T47D (cell line): ENCODE measurements at regions not wholly inside any gene's neighbourhood (a gene's known extent, or its start where the extent isn't known, plus 50 kb on each side); places are given as distances from the start of the nearest gene placed in this dataset.

ENCODE experiments used
- DNase-seq, 2 experiments: peaks; one replicate each; pipeline versions ENCODE4 v3.0.0 to v3.0.0-alpha.2; 2011 to 2012; ENCODE audit warnings: low read depth in 1 of 2, low spot score in 1 of 2
- JUND ChIP-seq: IDR thresholded peaks from 2 replicates; pipeline ENCODE4 v1.6.1; 2012; ENCODE audit warnings: low read depth
- in situ Hi-C: cut with HindIII; loops from 2 replicates; pipeline ENCODE4 v1.10.0; 2016; ENCODE audit warnings: low sequenced_read_pairs, low pct_unique_long_range_greater_than_20kb

GRCh38 chr4:123869286-123870215, 473.0 kb downstream of the SPRY1 start:
- in situ Hi-C loops = no loop called here
- no peak for DNase-seq
- TF ChIP-seq JUND = no peak

GRCh38 chr4:123870216-123870876, 473.8 kb downstream of the SPRY1 start:
- DNase-seq = no peak
- no peak for TF ChIP-seq JUND
- in situ Hi-C loops = no loop called here

- TF ChIP-seq JUND = no peak
- in situ Hi-C loops = no loop called here
- DNase-seq = no peak
Measured at GRCh38 chr4:123871341-123871740, 474.7 kb downstream of the SPRY1 start.

DNA sequence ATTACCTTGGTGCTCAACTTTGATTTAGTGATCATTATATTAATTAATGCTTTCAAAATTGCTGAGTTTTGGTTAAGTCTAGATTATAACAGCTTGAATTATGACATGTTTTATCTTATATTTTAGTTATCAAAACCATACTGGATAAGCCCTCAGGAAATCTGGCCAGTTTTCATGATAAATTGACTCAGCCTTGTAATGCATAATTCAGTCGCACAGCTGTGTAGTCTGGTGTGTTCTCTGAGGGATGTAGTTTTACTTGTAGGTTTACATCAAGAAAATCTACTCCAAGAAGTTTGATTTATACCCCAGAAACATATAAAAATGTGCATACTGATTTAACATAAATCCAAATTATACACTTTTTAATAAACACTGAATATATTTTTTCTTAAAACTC, 477.5 kb downstream of the SPRY1 start:
- no peak for TF ChIP-seq JUND
- in situ Hi-C loops = no loop called here
- no peak for DNase-seq

DNA sequence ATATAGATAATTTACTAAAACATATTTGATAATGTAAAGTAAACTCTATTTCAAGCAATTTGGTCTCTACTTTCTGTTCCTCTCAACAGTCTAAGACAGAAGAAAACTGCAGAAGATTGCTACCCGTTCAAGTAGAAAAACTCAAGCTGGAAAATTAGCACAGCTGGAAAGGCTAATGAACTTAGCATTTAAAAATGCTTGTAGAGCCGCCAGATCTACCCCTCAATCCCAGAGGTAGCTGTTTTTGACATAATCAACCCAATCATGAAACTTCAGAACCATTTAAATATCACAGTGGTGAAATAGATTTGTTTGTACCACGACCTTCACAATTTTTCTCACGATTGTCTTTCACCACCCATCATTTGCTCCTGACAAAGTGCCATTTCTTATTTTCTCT, 479.5 kb downstream of the SPRY1 start:
- no peak for TF ChIP-seq JUND
- DNase-seq = no peak
- in situ Hi-C loops = no loop called here

GRCh38 chr4:123876671-123877101, 480.1 kb downstream of the SPRY1 start:
- in situ Hi-C loops = no loop called here

GRCh38 chr4:123877551-123877950, 481.0 kb downstream of the SPRY1 start:
- no peak for TF ChIP-seq JUND
- DNase-seq = no peak
- in situ Hi-C loops = no loop called here

More at GRCh38 chr4:123876671-123877101, 480.1 kb downstream of the SPRY1 start:
- DNase-seq = no peak
- TF ChIP-seq JUND = no peak

GRCh38 chr4:123878976-123879375, 482.4 kb downstream of the SPRY1 start:
- no peak for DNase-seq
- in situ Hi-C loops = no loop called here
- no peak for TF ChIP-seq JUND

DNA sequence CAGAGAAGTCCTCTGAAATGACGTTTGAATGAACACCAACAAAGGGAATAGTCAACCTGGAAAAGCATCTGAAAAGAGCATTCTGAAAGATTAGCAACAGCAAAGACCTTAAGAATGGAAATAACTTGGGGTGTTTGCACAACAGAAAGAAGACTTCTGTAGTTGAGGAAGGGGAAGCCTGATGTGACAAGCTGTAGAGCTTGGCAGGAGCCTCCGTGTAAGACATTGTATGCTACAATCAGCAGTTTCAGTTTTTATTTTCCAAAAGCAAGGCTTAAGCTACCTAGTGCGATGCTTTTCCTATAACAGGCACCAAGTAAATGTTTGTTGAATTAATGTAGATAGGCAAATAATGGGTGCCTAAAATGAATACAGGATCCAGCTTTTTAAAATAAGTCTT, 484.0 kb downstream of the SPRY1 start:
- no peak for TF ChIP-seq JUND
- DNase-seq = no peak
- in situ Hi-C loops = no loop called here

DNA sequence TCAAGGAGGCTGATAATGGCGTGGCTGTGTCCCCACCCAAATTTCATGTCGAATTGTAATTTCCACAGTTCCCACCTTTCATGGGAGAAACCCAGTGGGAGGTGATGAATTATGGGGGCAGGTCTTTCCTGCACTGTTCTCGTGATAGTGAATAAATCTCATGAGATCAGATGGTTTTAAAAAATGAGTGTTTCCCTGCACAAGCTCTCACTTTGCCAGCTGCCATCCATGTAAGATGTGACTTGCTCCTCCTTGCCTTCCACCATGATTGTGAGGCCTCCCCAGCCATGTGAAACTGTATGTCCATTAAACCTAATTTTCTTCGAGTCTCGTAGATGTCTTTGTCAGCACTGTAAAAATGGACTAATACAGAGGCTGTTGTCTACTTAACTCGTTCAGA, 488.3 kb downstream of the SPRY1 start:
- DNase-seq = no peak
- TF ChIP-seq JUND = no peak
- in situ Hi-C loops = no loop called here

- in situ Hi-C loops = no loop called here
- DNase-seq = no peak
Measured at GRCh38 chr4:123889507-123889906, 492.9 kb downstream of the SPRY1 start.

GRCh38 chr4:123890889-123891288, 494.3 kb downstream of the SPRY1 start:
- in situ Hi-C loops = no loop called here
- no peak for TF ChIP-seq JUND
- no peak for DNase-seq

More at GRCh38 chr4:123889507-123889906, 492.9 kb downstream of the SPRY1 start:
- no peak for TF ChIP-seq JUND

DNA sequence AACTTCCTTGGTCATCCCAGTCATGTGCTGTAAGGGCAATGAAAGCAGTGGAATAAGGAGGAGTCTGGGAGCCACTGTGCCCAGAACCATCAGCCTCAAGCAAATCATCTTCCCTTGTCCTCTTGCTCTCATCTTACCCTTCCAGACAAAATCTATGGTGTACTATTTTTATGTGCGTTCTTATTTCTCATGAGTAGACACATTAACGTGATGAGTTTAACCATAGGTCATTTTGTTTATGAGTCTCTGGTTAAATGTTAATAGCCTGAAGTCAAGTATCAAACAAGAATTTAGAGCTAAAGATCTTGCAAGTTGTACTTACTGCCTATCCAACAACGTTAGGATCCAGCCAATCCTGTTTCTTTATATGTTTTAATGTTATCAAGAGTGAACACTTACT, 495.3 kb downstream of the SPRY1 start:
- in situ Hi-C loops = no loop called here
- no peak for TF ChIP-seq JUND
- DNase-seq = no peak
